Activated B cell treated with CpG ODN at 0.5 μM for 24 hours (primary cell): ENCODE measurements at regions not wholly inside any gene's neighbourhood (a gene's known extent, or its start where the extent isn't known, plus 50 kb on each side); places are given as distances from the start of the nearest gene placed in this dataset.

Experiments
- ATAC-seq: fragments of 200-7000 bp; cut with Tn5 transposase; one replicate; pipeline ENCODE4 v1.10.0; 2021; ENCODE audit warnings: low read depth, mild to moderate bottlenecking, moderate library complexity
- CTCF ChIA-PET: fragments of 350-600 bp; sonication (Branson Sonifier 250); formaldehyde crosslinking; loops from one replicate; lab custom pipeline; 2021; ENCODE audit warnings: antibody characterized with exemption; lab: Charles Lee
- POLR2A ChIA-PET: fragments of 350-600 bp; sonication (Branson Sonifier 250); formaldehyde crosslinking; loops from one replicate; lab custom pipeline; 2021; ENCODE audit warnings: antibody characterized with exemption; lab: Charles Lee
- DNase-seq: peaks from one replicate; pipeline ENCODE4 v3.0.0; 2022
- H3K27ac Mint-ChIP-seq: one replicate; pipeline ENCODE4 v1.8.0; 2020; ENCODE audit warnings: mixed read lengths
- H3K27me3 Mint-ChIP-seq: one replicate; pipeline ENCODE4 v1.8.0; 2021; ENCODE audit warnings: mixed read lengths
- H3K36me3 Mint-ChIP-seq: one replicate; pipeline ENCODE4 v1.8.0; 2021; ENCODE audit warnings: low read depth, mixed read lengths
- H3K4me1 Mint-ChIP-seq: one replicate; pipeline ENCODE4 v1.8.0; 2021; ENCODE audit warnings: mixed read lengths
- H3K4me3 Mint-ChIP-seq: one replicate; pipeline ENCODE4 v1.8.0; 2020; ENCODE audit warnings: mild to moderate bottlenecking, mixed read lengths
- H3K9me3 Mint-ChIP-seq: one replicate; pipeline ENCODE4 v1.8.0; 2020; ENCODE audit warnings: mixed read lengths
- CTCF ChIP-seq: fragments of 200-600 bp; IDR thresholded peaks from one replicate; pipeline ENCODE4 v1.8.0; 2022; ENCODE audit warnings: antibody characterized with exemption, mild to moderate bottlenecking
- intact Hi-C: fragments of 100-400 bp; cut with micrococcal nuclease; formaldehyde crosslinking; loops from one replicate; pipeline ENCODE4 v1.15.1; 2024

DNA sequence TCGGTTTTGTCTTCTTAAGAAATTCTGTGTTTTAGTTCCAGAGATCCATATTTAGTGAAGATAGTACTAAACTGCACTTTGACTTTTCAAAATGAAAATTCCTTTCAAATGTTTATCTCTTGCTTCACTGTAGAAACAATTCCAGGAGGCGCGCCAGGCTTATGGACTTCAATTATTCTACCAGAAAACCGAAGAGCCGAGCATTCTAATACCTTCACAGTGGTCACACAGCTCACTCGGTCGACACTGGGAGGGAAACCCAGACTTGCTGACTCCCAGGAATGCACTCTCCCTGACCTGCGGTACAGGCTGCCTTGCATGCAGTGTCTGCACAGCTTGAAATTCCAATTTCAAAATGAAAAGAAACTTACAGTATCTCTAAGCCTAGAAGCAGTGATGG lies 119.9 kb upstream of the PIEZO2 start:
- H3K4me1 Mint-ChIP-seq: no peaks in the 10 kb centered on the region
- H3K36me3 Mint-ChIP-seq: no peaks in the 10 kb centered on the region
- ChIA-PET CTCF (no interaction called here), POLR2A (no interaction called here)
- no peak for TF ChIP-seq CTCF
- DNase-seq: no peak
- H3K27me3 Mint-ChIP-seq: no peaks in the 10 kb centered on the region
- intact Hi-C loops: no loop called here
- H3K4me3 Mint-ChIP-seq: no peak overlapping the region
- no peaks in the 10 kb centered on the region for H3K9me3 Mint-ChIP-seq
- no peak for ATAC-seq
- no peak overlapping the region for H3K27ac Mint-ChIP-seq

GRCh38 chr18:11268741-11269233 lies 119.4 kb upstream of the PIEZO2 start:
- intact Hi-C loops: no loop called here
- DNase-seq (no peak), ATAC-seq (no peak)
- no peaks in the 10 kb centered on the region for H3K36me3 Mint-ChIP-seq
- ChIA-PET CTCF (no interaction called here), POLR2A (no interaction called here)
- no peak overlapping the region for H3K4me3 Mint-ChIP-seq
- no peak for TF ChIP-seq CTCF
- peaks cover 3% of the 10 kb centered on the region for H3K9me3 Mint-ChIP-seq
- no peaks in the 10 kb centered on the region for H3K4me1 Mint-ChIP-seq
- H3K27ac Mint-ChIP-seq: no peak overlapping the region
- no peaks in the 10 kb centered on the region for H3K27me3 Mint-ChIP-seq

GRCh38 chr18:11268153-11268552 lies 118.8 kb upstream of the PIEZO2 start:
- no peak for TF ChIP-seq CTCF
- H3K4me3 Mint-ChIP-seq: no peak overlapping the region
- no peaks in the 10 kb centered on the region for H3K27me3 Mint-ChIP-seq
- DNase-seq (no peak), ATAC-seq (no peak)
- H3K9me3 Mint-ChIP-seq: peaks cover 5% of the 10 kb centered on the region
- ChIA-PET POLR2A (no interaction called here), CTCF (no interaction called here)
- intact Hi-C loops: no loop called here
- H3K36me3 Mint-ChIP-seq: no peaks in the 10 kb centered on the region
- H3K4me1 Mint-ChIP-seq: no peaks in the 10 kb centered on the region
- H3K27ac Mint-ChIP-seq: no peak overlapping the region

DNA sequence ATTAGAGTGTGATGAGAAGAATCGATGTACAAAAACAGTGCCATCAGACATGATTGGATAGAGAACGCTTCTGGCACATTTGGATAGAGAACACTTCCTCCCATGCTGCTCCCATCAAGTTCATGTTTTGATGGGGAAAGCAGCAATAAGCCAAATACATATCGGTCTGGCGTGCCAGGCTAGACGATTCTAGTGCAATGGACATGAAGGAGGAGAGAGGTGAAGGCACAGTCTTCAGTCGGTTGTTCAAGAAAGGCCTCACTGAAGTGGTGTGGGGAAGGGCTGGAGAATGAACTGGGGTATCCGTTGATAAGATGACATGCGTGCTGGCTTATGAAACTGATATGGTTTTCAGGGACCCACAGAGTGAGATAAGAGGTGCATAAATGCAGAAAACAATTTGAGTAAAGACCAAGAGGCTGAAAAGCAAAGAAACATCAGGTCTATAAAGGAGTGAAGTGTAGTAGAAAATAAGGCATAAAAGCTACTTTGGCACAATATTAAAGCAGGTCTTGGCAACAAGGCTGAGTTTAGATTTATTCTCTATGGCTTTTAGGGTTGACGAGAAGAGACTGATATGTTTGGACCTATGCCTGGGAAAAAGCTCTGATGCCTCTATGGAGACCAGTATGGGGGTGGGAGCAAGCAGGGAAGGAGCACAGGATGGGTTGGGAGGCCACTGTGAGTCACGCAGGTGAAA lies 117.6 kb upstream of the PIEZO2 start:
- POLR2A ChIA-PET: no interaction called here
- H3K9me3 Mint-ChIP-seq: peaks cover 9% of the 10 kb centered on the region
- H3K27me3 Mint-ChIP-seq: no peaks in the 10 kb centered on the region
- H3K27ac Mint-ChIP-seq: no peak overlapping the region
- CTCF ChIA-PET: no interaction called here
- TF ChIP-seq CTCF: no peak
- no peak overlapping the region for H3K4me3 Mint-ChIP-seq
- intact Hi-C loops: no loop called here
- H3K36me3 Mint-ChIP-seq: no peaks in the 10 kb centered on the region
- ATAC-seq (no peak), DNase-seq (no peak)
- H3K4me1 Mint-ChIP-seq: no peaks in the 10 kb centered on the region

GRCh38 chr18:11261486-11261885 lies 112.1 kb upstream of the PIEZO2 start:
- no peak overlapping the region for H3K4me3 Mint-ChIP-seq
- ATAC-seq (no peak), DNase-seq (no peak)
- H3K36me3 Mint-ChIP-seq: no peaks in the 10 kb centered on the region
- ChIA-PET CTCF (no interaction called here), POLR2A (no interaction called here)
- no peak overlapping the region for H3K27ac Mint-ChIP-seq
- H3K9me3 Mint-ChIP-seq: peaks cover 9% of the 10 kb centered on the region
- H3K27me3 Mint-ChIP-seq: no peaks in the 10 kb centered on the region
- intact Hi-C loops: no loop called here
- no peaks in the 10 kb centered on the region for H3K4me1 Mint-ChIP-seq
- TF ChIP-seq CTCF: no peak
